DMS153 treated with DMSO at 0.1 percent for 48 hours (cell line): ENCODE measurements at regions not wholly inside any gene's neighbourhood (a gene's known extent, or its start where the extent isn't known, plus 50 kb on each side); places are given as distances from the start of the nearest gene placed in this dataset.
"Not testable (repeated sequence)": the region's sequence is repeated elsewhere in the genome, so short reads cannot be mapped to it uniquely, and the experiment has no call there.

Experiments
- DNase-seq: peaks from one replicate; lab custom pipeline; 2025; ENCODE audit not compliant: unreplicated experiment; lab: John Stamatoyannopoulos, UW

GRCh38 chr5:17034992-17035391 is 98.9 kb upstream of the MYO10 start:
- DNase-seq: not testable (repeated sequence)

GRCh38 chr5:17037751-17038150 is 101.7 kb upstream of the MYO10 start:
- DNase-seq: no peak

GRCh38 chr5:17039170-17039569 is 103.1 kb upstream of the MYO10 start:
- DNase-seq: no peak

- DNase-seq: no peak
These were observed 106.0 kb upstream of the MYO10 start for GRCh38 chr5:17042041-17042440.

- no peak for DNase-seq
These were observed 110.2 kb upstream of the MYO10 start for GRCh38 chr5:17046320-17046719.

- DNase-seq: no peak
These were observed 114.1 kb upstream of the MYO10 start for GRCh38 chr5:17050236-17050635.

GRCh38 chr5:17054911-17055310 is 118.8 kb upstream of the MYO10 start:
- no peak for DNase-seq

- DNase-seq: no peak
These were observed 120.1 kb upstream of the MYO10 start for GRCh38 chr5:17056141-17056631.

- DNase-seq: no peak
These were observed 122.3 kb upstream of the MYO10 start for GRCh38 chr5:17058438-17058837.

GRCh38 chr5:17061973-17062470 is 125.9 kb upstream of the MYO10 start:
- DNase-seq: no peak

- not testable (repeated sequence) for DNase-seq
These were observed 126.7 kb upstream of the MYO10 start for GRCh38 chr5:17062741-17063140.

- DNase-seq: no peak
These were observed 128.2 kb upstream of the MYO10 start for GRCh38 chr5:17064241-17064640.

- no peak for DNase-seq
These were observed 129.4 kb upstream of the MYO10 start for GRCh38 chr5:17065458-17065857.

GRCh38 chr5:17066026-17066425 is 129.9 kb upstream of the MYO10 start:
- not testable (repeated sequence) for DNase-seq

- DNase-seq: no peak
These were observed 131.7 kb upstream of the MYO10 start for GRCh38 chr5:17067657-17068392.

GRCh38 chr5:17069995-17070511 is 134.0 kb upstream of the MYO10 start:
- no peak for DNase-seq

- no peak for DNase-seq
These were observed 134.6 kb upstream of the MYO10 start for GRCh38 chr5:17070647-17071046.

GRCh38 chr5:17075236-17075635 is 139.1 kb upstream of the MYO10 start:
- DNase-seq: no peak

- no peak for DNase-seq
These were observed 140.2 kb upstream of the MYO10 start for GRCh38 chr5:17076272-17076671.

GRCh38 chr5:17077440-17078233 is 139.8 kb upstream of the BASP1 start:
- DNase-seq: no peak

GRCh38 chr5:17079562-17079961 is 137.9 kb upstream of the BASP1 start:
- no peak for DNase-seq

- DNase-seq: no peak
These were observed 137.1 kb upstream of the BASP1 start for GRCh38 chr5:17080361-17080760.
